GM19438 (cell line): ENCODE measurements at regions not wholly inside any gene's neighbourhood (a gene's known extent, or its start where the extent isn't known, plus 50 kb on each side); places are given as distances from the start of the nearest gene placed in this dataset.

Experiments used
- ATAC-seq: cut with Tn5 transposase; IDR thresholded peaks from one replicate; pipeline ENCODE4 v1.9.1; 2021; ENCODE audit warnings: low read depth; ENCODE audit not compliant: unreplicated experiment

DNA sequence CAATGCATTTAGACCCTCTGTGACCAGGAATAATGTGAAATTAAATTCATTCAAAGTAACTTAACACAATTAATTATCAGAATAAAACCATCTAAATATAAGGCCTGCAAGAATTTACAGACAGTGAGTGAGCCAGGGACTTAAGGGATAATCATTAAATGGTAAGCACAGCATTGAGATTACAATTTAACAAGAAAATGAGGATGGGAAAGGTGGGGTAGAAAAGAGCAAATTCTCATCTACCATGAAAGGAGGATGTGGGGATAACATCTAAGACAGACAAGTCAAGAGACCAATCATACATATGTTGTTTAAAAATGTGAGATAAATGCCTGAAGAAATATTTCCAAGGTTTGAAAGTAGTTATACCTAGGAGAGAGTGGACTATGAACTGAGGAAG is 259.3 kb upstream of the NT5C1B start:
- no peak for ATAC-seq

DNA sequence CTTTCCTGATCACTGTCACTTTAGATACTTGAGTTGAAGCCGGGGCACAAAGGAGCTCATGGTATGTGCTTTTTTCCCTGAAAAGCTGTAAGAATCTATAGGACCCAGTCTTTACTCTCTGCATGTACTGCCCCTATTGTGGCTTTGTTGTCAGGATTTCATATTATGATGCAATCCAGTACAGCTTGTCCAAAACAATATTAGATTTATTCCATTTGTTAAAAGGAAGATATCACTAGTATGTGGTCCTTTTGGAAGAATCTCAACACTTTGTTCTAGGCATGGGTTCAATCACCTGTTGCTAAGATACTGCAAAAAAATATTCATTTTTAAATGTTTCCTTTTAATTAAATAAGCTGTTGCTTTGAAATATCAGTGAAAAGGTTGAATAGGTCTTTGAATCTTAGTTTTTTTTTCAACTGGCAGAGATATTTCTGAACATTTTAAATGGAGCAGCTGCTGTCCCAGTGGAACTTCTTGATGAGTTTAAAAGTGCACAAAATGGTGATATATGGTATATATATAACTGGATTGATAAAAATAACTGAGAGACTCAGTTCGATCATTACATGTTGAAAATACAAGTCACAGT is 256.6 kb upstream of the NT5C1B start:
- no peak for ATAC-seq

DNA sequence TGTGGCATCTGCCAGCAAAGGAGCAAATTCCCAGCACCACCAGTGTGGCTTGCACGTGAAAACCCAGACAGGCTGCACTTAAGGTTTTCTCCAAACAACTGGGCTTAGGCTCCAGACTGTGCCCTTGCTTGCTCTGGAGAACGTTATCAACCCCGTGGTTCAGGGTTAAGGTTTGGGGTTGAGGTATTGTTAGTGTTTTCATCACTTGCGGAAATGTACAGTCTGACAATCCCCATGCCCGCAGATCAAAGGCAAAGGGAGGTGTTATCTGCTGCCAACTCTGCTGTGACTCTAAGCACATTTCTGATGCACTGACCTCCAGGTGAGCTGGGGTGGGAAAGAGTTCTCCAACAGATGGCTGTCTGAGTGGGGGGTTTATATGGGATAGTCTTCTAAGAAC is 253.5 kb upstream of the NT5C1B start:
- no peak for ATAC-seq

DNA sequence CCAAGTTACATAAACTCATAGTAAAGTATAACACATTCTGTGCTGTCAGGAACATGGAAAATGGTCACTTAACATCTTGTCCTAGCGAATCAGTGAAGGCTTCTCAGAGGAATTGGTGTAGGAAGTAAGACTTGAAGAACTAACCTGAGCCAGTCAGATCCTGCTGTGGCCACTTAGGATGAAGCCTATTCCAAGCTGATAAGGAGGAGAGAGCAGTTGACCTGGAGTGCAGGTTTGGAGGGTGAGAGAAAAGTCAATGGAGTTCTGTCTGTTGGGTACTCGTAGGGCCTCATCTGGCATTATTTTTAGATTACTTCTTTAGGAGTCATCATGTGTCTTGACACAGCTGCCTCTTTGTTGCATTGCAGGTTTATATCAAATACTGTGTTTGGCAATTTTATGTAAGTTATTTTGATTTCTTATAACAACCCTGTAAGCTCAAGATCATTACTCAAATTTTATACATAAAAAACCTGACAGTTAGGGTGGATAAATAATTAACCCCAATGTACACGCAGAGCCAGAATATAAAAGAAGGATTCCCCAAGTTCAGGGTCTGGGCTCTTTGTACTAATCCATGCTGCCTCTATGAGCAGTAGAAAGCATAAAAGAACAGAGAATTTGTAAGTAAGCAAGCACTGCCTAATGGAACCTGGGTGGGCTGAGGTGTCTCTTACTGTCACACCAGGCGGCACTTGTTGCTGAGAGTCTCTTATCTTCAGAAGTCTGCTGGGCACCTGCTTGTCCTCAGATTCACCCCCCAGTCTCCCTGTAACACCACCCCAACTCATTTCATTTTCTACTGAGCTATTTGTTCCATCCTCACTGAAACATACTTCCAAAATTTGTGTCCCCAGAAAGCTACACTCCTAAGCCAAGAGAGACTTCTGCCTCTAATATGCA is 252.1 kb upstream of the NT5C1B start:
- no peak for ATAC-seq

DNA sequence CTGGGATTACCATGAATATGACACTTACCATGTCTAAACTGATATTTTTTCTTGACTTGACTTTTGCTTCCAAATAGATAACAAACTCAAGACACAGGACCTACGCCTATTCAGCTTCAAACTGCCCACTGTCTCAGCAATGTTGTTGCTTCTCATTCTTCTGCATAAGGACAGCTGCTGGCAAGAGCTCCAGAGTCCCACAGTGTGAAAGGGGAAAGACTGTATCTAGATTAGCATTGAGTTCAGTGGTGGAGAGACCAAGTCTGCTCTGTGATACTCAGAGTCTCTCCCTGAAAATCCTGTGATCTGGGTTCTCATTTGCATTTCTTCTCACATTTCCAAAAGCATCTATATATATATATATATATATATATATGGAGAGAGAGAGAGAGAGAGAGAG is 247.9 kb upstream of the NT5C1B start:
- no peak for ATAC-seq

DNA sequence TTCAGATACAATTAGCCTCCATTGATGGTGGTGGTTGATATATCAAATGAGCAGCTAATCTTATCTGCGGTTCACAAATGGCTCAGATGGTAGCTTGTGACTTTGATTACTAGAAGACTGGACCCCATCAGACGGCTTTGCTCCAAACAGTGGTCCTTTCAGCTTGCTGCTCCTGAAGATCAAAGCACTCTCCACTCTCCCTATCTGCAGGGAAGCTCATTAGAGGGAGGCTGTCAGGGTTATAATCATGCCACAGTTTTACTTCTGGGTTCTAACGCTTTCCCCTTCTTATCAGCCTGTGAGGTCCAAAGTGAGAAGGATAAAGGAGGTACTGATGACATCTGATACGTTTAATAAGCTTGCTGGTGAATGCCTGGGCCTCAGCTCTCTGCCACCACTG is 247.1 kb upstream of the NT5C1B start:
- ATAC-seq, result no peak

DNA sequence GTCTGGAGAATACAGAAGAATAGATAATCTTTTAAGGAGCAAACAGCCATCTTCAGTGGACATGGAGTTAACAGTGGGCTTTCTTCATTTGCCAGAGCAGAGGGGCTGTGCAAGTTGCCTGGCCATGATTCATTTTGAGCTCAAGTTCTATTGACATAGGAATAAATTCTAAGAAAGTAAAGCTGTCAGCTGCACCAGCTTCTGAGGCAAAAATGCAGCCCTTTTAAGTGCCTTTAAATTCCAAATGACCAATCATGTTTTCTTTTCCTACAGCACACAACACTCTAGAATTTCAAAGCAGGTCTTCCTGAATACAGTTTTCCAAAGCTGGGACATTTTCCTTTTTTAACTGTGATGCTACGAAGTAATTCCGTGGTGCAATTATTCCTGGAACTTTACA is 246.4 kb upstream of the NT5C1B start:
- ATAC-seq, result no peak

DNA sequence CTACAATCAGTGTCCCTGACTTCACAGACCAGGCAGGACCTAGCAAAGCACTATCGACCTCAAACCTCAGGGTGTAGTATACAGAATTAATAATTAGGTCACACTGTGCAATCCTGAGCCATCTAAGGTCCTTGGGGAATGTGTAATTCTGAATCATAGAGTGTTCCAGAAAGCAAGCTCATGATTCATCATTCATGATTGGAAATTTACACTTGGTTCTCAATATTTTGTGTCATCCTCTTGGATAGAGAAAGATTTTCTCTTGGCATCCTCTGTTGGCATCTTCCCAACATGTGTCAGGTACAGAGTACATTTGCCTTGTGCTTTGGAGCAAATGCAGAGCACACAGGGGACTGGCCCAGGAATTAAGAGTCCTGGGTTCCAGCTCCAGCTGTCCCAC is 245.0 kb upstream of the NT5C1B start:
- no peak for ATAC-seq

DNA sequence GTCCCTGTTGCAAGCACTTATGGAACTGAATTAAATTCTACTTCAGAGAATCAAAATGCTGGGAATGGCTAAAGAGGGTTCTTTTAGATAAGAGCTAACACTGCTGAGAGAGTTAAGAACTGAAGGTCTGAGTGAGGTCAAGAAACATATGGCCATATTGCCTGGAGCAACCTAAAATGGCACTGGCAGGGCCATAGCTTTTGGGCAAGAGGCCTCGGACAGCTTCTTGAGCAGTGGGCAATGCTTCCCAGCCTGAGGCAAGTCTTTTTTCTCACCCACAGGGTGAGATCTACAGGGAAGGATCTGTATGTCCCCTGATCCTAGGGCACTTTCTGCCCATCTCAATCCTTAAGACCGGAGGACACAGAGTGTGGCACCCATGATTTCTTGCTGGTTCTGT is 244.6 kb upstream of the NT5C1B start:
- ATAC-seq, result no peak

DNA sequence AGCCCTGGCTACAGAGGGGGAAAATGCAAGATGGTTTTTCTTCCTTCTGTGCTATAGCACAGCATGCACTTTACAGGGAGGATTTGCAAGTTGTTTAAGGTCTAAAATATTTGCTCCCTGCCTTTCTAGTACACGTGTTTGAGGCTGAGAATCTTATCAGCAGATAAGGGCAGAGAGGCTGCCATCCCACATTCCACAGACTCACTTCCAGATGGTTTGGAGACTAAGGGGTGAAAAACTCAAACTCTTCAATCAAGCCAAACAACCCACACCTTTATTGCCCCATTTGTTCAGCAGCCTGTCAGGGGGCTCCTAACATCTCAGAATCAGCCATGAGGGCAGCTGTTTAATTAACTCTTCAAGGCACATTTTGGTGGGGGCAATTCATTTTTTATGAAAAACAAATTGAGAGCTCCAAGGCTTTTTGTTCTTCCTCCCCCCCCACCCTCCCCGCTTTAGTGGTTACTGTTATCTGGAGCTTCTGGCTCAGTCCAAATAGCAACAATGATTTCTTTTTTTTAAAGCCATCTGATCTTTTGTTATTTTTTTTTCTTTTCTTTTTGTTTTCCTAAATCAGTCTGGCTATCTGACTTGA is 242.6 kb upstream of the NT5C1B start:
- ATAC-seq, result no peak

DNA sequence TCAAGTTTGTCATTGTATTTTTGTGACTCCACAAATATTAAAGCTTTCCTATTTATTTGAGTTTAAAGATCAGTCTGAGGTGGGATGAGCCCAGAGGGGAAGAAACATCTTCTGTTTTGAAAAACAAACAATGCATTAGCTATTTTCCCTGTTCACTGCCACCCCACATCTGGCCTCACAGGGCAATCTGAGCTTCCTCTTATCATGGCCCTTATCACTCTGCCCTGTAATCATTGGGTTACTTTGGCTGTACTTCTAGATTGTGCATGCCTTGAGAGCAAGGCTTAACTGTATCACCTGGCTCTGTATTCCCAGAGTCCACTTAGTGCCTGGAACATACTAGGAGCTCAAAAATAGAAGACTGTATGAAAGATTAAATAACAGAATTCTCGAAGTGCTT is 241.6 kb upstream of the NT5C1B start:
- ATAC-seq, result no peak

DNA sequence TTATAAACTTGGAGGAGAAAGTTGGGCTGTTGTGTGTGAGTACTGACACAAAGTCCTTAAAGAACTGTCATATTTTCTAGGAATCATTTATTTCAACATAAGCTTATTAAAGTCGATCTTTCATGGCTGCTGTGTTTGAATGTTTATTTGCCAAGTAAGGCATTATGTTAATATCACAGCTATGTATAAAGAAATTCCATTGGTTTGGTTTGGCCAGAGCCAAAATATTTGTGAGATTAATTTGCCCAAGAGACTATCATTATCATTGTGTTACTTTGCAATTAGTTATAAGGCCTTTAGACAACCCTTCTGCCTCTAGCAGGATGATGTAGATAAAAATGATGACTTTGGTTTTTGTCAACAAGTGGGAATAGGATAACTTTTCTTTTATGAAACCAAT is 240.6 kb upstream of the NT5C1B start:
- no peak for ATAC-seq

DNA sequence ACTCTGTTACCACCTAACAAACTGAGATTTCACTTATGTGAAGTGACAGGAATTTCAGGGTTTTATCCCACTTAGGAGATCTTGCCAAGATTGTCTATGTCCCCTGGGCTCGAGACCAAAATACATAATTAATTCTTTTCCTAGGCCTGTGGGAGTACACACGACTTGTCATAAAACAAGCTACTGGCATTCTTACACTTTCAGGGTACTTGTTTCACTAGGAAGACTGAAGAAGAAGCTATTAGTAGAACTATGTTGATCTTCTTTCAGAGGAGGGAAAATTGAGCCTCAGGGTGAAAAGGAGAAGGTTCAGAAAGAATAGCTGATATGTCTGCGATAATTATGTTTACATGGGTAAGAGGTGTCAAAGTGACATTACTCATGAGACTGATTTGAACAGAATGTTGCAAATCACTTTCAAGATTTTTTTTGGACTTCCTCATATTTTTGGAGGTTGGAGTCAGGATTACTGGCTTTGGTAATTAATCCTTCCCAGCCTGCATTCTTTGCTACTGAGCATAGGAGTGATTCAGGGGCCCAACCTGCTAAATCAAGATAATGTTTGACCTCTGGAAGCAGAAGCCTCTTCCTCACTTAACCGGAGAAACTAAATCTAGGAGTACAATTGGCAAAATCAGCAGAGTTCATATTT is 240.0 kb upstream of the NT5C1B start:
- no peak for ATAC-seq

DNA sequence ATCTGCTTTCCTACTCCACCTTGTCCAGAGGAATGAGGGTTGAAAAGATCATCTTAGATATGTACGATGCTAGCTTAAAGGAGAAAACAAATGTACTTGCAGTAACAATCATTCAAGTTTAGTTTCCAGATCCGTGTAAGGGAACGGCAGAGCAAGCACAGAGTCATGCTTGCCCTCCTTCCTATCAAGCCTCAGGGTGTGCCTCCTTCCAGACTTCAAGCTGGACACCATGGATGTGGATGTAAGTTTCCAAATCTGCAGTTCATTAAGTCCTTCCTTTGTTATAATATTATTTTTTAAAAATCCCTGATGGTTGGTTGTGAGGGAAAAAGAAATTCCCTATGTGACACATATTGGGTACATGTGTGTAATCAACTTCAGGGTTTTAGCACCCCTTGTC is 238.9 kb upstream of the NT5C1B start:
- no peak for ATAC-seq

DNA sequence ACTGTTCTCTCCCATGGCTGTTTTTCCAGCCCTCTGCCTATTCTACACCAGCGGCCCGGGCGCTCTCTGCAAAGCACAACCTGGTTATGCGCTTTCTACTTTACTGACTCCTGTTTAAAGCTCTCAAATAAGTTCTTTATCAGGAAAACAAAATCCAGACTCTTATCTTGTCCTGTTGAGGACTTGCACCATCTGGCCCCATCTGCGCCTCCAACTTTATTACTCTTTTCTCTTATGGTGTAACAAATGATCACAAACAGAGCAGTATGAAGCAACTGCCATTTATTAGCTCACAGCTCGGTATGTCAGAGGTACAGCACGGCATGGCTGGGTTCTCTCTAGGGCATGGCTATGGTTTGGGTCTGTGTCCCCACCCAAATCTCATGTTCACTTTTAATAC is 236.5 kb upstream of the NT5C1B start:
- no peak for ATAC-seq

DNA sequence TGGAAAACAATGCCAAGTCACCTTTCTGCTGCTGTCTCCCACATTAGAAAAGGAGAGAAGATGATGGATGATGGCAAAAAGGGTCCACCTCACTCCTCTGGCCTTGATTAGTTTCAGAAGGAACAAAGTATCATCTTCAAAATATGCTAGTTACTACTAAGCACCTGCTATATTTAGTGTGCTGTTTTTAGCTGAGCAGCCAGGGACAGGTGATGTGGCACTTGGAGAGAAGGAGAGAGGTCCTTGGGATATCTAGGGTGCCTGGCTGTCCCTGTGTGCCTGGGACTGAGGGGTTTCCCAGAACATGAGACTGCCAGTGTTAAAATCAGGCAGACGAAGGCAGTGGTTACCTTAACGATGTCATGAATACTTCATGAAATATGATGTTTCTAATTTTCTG is 235.5 kb upstream of the NT5C1B start:
- ATAC-seq, result no peak

DNA sequence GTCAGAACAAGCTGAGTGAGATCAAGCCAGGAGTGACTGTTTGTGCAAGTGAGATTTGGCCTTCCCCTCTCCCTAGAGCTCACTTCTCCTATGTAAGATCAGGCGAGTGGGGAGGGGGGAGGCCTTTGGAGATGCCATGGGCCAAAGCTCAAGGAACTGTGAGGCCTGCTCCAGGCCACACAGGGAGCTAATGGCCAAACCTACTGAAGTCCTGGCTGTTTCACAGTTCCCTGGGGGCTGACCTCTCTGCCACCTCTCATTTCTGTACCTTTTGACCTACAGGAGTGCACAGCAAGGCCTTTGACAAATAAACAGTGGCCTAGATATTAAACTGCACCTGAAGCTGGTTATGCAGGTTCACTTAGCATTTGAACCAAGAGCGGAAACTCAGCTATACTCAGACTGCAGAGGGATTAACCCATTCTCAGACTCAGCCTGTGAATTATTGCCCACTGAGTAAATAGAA is 235.0 kb upstream of the NT5C1B start:
- no peak for ATAC-seq

DNA sequence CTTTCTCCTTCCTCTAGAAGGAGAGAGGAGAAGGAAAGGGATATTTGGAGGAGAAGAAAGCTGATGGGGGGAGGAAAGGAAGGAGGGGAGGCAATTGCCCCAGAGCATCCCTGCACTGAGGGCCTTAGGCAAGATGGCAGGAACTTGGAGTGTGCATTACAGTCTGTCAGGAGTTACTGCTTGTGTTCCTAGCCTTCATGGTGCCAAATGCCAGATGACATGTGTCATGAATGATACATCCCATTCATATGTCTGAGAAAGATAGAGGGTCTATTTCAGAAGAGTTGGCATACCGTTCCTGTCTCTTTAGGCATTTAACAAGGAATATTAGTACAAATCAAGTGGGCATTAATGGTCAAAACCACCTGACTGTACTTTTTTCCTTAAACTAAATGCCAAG is 232.1 kb upstream of the NT5C1B start:
- no peak for ATAC-seq

DNA sequence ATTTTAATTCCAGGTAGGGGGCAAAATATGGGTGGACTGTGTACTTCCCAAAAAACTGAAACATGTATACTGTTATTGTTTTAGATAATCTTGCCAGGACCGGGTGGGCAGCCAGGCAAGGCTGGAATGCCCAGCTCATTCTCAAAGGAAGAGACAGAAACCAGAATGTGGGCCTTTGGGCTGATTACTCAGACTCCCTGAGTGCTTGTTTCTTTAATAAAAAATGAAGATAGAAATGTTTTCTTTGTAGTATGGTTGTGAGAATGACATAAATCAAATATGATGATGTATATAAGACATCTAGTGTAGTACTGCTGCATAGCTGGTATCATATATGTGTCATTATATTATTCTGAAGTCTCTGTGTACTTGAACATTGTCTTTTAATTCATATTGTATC is 231.6 kb upstream of the NT5C1B start:
- ATAC-seq, result no peak

DNA sequence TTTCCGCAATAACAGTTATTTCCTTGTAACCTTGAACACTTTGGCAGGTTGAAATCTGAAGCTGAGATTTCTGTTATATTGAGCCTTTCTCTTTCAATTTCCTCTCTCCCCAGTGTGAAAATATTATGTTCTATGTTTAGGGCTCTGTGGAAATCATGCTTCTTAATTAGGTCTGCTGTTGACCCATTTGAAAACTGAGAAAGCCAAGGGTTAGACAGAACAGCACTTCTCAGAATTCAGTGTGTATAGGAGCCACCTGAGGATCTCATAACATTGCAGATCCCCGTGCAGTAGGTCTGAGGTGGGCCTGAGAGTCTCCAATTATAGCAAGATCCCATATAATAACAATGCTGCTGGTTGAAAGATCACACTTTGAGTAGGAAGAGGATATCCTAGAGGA is 230.2 kb upstream of the NT5C1B start:
- no peak for ATAC-seq

DNA sequence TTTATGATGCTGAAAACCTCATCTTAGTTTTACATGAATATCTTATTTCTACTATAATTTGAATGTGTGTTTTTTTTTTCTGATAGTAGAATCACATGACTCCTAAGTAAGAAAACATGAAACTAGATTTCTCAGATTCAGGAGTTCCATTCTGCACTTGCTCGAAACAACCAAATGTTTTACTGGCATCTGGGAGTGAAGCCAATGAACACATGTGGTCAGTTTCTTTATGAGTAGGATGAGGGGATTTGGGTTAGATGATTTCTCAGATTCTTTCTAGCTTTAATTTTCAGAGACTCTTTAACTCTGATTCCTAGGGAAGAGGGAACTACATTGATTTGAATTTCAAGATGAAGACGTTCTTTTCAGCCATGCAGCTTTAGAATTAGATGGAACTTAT is 225.0 kb upstream of the NT5C1B start:
- no peak for ATAC-seq
